Frontal cortex (tissue), 3 donors: ENCODE measurements at regions not wholly inside any gene's neighbourhood (a gene's known extent, or its start where the extent isn't known, plus 50 kb on each side); places are given as distances from the start of the nearest gene placed in this dataset.

Experiments used
- DNase-seq, 2 donors: peaks; one replicate each; pipeline ENCODE4 v3.0.0; 2012; ENCODE audit warnings: low spot score in 2 of 2
- FAIRE-seq: peaks from 2 replicates; lab custom pipeline; 2012; peaks lifted over from hg19 to GRCh38; lab: Jason Lieb, UNC
- donor health status: control.
- donor health status: control.
- donor health status: control.

DNA sequence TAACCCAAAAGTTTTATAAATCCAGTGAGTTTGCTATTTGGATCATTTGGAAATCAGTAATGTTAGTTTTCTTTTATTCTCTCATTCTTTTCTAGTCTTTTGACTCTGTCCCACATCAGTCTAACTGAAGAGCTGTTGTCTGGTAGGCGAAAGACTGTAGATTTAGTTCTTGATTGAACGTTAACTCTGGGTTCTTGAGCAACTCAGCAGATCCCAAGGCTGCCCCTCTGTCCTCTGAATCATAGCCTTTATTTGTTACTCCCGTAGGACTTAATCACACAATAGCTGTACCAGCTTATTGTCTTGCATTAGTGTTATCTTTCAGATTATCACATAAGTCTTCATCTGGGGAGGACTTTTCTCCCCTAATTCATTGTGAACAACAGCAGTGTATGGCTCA lies 119.3 kb upstream of the TOM1L1 start:
- no peak for DNase-seq
- FAIRE-seq: no peak

DNA sequence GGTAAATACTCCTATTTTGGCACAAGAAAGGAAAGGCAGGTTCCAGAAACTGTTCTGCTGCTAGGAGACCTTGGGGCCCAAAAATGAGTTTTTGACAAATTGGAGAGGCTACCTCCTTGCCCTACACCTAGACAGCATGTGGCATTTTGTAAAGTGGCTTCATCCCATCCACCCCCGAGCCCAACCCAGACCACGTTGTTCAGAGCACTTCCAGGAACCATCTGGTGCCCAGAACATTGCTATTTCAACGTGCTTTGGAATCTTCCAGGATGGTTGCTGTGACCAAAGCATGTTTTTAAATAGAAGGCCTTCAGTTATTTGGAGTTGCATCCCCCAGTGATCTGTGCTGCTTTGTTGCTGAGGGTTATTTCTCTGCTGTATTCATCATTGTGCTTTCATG lies 116.3 kb upstream of the TOM1L1 start:
- DNase-seq (no peak), FAIRE-seq (no peak)

DNA sequence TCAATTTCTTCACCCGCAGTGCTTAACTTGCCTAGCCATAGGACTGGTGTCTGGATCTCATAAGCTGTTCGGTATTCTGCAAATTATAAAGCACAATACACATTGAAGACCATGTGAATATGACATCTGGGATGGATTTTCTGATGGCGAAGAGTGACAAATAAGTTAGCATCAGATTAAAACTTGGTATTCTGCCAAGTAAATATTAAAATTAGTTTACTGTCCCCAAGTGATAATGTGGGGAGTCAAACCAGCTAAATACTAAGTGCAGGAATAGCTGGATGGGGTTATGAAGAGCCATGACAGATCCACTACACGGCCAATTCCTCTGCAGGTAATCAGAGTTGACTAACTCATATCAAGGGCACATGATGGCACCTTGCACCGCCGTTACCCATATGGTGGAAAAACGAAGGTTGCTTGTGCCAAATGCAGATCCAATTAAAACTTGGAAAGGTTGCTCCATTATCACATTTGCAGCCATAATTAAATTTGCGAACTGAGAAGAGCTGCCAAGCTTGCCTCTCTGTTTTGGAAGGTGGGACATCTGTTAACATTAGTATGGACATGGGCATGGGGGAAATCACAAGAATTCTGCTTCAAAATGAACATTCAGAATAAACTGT lies 114.9 kb upstream of the TOM1L1 start:
- DNase-seq (no peak), FAIRE-seq (no peak)

DNA sequence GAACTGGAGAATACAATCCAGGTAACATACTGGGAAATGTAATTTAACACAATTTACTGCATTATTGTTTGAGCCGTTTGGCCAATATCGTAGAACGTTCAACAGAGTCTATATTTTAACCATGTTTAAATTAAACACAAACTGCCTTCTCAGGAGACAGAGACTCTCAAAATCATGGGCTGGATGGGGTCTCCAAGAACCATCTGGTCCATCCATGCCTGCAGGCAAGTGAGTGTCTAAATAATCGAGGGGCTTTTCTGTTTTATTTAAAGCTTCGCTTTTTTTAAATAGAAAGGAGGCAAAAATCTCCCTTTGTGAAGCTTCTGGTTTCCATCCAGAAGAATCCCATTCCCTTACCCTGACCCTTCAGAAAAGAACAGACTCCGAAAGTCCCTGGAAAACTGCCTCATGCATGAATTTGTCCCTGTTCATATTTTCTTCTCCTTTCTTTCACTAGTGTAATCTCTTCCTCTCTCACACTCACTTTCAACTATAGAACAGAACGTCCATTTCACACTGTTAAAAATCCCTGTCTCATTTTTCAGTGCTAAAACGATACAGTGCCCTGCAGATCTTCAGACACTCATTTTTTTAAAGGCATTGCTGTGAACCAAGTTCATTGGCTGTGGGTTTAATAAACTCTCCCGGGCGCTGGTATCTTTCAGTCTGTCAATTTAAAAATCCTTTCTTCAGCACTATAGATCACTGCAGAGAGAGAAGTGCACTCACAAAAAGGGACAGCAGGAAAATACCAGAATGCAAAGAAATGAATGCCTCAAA lies 111.4 kb upstream of the TOM1L1 start:
- no peak for DNase-seq
- no peak for FAIRE-seq

DNA sequence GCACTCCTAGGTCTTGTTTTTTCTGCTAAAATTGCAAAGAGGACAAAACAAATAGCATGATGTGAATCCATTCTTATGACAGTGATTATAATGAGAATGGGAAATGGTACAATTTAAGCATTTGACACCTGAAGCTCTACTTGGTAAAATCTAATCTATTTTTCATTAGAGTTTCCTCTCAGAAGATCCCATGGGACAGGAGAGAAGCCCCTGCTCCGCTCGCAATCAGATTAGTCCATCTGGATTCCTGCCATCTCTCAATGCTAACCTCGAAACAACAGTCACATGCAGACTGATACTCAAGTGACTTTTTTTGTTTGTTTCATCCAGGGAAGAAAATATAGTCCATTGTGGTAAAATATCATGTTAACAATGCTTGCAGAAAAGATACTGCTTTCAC lies 107.4 kb upstream of the TOM1L1 start:
- FAIRE-seq (no peak), DNase-seq (no peak)

DNA sequence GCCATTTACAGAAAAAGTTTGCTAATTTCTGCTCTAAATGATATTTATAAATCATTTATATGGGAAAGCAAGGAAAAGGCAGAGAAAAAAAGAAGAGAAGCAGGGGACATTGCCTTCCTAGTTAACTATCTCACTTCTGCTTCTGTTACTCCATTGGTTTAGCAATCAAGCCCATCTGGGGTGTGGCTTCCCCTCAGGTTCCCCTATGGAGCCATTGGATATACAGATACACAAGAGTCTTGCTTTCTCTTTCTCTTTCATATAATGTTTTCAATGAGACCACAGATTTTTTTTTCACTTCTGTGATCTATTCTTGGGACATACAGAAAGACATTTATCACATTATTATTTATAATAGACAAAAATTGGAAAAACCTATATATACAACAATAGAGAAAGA lies 105.6 kb upstream of the TOM1L1 start:
- FAIRE-seq (no peak), DNase-seq (no peak)

DNA sequence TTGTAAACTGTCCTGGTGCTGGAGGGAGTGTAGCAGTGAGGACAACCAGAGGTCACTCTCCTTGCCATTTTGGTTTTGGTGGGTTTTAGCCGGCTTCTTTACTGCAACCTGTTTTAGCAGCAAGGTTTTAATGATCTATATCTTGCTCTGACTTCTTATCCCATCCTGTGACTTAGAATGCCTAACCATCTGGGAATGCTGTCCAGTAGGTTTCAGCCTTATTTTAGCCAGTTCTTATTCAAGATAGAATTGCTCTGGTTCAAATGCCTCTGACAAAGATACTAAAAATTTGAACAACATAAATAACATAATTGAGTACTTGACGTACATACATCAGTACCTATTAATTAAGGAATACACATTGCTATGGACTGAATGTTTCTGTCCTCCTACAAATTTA lies 93.3 kb upstream of the TOM1L1 start:
- DNase-seq (no peak), FAIRE-seq (no peak)

DNA sequence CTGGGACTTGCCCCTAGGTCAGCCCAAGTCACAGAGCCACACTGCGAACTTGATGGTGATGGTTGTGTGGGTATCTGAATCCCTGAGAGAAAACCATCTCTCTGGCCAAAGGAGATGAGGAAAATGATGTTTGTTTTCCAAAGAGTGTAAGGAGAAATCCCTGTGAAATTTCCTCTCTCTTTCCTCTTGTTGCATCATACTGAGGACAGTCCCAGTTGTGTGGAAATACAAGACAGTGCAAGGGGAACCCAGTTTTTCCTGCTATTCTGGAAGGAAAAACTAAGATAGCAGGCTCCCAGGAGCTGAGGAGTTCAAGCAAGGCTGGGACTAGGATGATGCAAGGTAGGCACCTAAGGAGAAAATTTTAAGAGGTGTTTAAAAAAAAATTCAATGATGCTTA lies 86.8 kb upstream of the TOM1L1 start:
- FAIRE-seq (no peak), DNase-seq (no peak)

DNA sequence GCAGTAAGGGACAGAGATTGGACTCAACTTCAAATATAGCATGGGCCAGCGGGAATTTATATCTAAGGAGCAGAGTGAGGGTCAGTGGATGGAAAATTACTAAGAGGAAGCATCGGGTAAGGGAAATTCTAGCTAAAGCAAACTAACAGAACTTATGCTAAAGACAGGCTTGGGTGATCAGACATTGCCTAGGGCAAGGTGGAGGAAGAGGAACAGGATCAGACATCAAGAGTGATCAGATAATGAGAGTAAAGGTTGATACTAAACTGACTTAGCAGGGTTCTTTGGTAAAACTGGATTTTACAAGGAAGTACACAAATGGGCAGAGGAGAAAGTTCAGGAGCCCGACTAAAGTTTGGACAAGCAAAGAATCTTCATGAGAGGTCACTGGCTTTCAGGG lies 86.3 kb upstream of the TOM1L1 start:
- FAIRE-seq (no peak), DNase-seq (no peak)

DNA sequence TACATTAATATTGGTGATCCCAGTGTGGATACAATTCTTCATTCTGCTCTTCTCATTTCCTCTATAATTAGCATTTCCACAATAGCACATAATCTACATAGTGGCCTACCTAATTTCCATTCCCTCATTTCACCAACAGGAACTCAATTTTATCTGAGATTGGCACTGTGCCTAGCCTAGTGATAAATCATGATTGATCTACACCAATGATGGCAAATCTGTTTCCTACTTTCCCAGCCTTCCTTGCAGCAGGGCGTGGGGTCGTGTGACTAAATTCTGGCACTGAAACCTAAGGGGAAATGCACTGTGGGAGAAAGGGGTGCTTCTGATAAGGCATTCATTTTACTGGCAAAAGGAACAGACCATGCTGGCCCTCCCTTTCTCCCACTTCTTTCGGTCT lies 66.6 kb upstream of the TOM1L1 start:
- no peak for DNase-seq
- no peak for FAIRE-seq

DNA sequence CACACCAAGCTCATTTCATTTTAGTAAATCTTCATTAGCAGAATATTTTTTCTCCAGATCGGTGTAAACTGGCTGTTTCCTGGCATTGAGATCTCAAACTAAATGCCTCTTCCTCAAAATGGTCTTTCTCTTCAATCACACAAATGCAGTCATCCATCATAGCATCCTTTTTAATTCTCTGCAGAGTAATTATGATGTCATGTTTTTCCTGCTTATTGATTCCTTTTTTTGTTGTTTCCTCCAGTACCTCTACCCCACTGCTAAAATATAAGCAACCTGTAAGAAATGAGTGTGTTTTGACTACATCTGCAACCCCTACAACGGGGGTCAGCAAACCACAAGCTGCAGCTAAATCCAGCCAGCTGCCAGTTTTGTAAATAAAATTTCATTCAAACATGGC lies 65.6 kb upstream of the TOM1L1 start:
- no peak for DNase-seq
- no peak for FAIRE-seq

DNA sequence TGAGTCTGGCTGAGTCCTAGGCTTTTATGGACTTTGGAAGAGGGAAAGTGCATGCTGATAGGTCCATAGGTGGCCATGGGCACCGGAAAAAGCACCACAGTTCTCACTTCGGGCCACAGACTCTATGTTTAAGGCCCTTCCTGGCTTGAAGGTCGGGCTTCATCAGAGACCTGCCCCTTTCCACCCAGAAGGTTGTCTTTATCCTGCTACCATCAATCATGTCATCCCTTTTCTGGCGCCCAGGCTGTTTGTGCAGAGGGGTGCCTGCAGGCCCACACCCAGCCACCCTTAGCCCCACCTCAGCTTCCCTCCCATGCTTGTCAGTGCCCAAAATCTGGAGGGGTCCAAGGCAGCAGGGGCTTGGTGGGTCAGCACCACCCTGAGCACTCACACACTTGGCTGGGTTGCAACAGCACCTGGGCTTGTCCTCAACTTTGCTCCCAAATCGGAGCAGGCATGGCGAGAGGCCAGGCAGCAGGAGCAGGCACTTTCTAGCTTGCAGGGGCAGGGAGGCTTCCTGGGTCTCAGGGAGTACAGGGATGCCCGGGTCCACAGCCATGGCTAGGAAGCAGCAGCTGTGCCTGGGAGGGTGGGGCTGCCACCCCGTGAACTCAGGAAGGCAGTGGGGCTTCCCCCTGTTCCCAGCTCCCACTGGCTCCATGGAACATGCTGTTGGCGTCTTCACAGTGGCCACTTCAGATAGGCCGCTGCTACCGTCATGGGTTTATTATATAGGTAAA lies 63.8 kb upstream of the TOM1L1 start:
- no peak for DNase-seq
- FAIRE-seq: no peak

DNA sequence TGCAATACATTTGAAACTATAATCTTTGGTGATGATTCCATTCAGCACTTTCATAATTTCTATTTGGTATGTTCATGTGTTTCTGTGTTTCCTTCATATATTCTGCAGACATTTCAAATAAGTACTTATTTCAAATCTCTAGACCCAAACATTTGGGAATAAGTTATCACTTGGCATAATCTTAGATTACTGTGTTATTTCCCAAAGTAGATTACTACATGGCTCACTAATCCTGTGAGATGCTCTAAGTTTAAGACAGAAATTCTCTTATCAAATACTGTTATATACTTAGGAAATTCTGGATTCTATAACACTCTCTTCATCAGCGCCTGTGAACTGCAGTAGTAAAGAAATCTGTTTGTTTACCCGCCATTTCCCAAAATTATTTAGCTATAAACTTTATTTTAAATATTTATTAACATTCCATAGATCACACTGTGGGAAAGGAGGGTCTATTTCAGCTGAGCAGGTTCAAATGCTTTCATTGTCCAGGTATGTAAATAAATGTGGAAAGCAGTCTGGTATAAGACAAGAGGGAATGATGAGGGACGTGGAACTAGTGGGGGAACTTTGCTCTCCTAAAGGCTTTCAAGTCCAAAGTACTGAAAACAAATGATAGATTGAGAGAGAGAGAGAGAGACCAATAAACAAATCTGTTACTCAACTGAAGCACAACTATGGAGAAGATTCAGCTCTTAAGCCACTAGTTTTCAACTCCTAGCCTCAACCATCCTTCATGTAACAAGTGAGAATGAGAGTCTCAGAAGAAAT lies 61.8 kb upstream of the TOM1L1 start:
- no peak for FAIRE-seq
- DNase-seq: no peak

DNA sequence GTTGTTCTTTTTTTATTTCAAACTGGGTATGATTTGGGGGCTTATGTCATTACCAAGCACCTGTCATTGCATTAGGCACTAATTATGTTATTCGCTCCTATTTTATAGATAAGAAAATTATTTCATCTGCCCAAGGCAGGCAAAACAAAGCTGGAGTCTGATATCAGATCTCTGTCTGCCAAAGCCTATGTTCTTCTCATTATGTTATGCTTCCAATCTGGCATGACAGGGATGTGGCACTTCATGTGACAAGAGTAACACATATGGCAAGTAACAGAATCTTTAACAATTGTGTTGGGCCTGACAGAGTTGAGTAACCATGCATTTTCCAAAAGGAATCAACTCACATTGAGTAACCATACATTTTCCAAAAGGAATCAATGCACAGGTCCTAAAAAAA lies 61.2 kb upstream of the TOM1L1 start:
- FAIRE-seq (no peak), DNase-seq (no peak)

DNA sequence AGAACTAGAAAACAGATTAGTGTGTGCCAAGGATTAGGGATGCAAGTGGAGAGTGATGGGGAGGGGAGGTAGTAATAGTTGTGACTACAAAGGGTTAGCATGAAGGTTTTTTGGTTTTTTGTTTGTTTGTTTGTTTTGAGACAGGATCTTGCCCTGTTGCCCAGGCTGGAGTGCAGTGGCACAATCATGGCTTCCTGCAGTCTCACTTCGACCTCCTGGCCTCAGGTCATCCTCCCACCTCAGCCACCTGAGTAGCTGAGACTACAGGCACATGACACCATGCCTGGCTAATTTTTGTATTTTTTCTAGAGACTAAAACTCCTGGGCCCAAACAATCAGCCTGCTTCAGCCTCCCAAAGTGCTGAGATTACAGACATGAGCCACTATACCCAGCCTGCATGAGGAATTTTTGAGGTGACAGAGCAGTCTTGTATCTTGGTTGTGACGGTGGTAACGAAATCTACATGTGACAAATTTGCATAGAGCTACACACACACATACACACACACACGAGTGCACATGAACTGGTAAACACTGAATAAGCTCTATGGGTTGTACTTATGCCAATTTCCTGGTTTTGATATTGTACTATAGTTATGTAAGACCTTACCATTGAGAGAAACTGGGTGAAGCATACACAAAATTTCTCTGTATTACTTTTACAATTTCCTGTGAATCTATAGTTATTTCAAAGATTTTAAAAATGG lies 59.6 kb upstream of the TOM1L1 start:
- DNase-seq (no peak), FAIRE-seq (no peak)

DNA sequence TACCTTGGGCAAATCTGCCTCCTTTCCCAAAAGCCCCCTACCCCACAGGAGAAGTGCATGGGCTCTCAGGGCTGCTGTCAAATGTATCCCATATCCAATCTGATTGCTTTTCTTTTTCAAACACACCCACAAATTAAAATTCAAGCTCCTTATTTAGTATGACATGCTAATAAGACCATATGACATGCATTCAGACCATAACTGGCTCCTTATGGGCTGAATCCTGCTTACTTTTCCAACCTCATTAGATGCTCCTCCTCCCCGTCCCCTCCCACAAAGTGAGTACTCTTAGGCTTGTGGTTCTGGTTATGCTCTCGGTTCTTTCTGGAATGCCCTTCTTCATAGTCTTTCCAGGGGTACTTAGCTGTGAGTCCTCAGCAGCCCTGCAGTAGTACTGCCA lies 59.0 kb upstream of the TOM1L1 start:
- no peak for FAIRE-seq

DNA sequence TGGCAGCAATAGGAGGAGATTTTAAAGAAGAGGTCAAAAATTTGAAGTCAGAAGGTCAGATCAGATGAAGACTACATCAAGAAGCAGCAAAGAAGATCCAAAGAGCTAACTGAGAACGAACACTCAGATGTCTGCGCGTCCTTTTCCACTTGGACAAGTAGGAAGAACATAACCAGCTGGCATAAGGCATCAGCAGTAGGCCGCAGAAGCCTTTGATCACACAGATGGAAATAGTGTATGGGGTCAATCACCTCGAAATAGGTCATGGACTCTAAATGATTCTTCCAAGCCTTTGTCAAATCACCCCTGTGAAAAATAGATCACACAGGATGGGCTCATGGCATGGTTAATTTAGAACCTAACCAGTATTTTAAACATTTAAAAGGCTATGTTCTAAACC lies 56.4 kb upstream of the TOM1L1 start:
- FAIRE-seq (no peak), DNase-seq (no peak)

More for the DNA sequence above, 59.0 kb upstream of the TOM1L1 start:
- DNase-seq: no peak

DNA sequence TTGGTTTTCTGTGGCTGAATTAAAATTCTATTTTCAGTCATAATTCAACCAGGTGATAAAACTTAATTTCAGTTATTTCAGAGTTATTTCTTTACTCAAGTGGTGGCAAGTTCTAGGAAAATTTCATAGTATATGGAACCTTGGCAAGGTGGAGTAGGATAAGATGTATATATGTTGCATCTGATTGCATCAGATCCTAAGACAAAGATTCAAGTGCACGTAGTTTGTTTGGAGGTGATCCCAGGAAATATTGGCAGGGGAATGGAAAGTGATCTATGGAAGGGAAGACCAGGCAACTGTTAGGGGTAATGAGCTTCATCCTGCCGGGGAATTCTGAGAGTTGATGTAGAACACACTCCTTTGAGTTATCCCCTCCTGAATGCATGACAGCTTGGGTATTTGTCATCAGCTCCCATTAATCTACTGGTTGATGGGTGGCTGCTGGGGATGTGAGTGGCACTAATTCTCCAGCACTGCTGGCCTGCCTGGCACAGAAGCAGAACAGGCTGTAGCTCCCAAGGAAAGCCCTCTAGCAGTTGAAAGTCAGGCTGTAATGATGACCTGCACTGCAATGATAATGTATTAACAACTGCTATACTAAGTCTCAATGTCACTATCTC lies 52.2 kb upstream of the TOM1L1 start:
- FAIRE-seq: no peak
- no peak for DNase-seq

DNA sequence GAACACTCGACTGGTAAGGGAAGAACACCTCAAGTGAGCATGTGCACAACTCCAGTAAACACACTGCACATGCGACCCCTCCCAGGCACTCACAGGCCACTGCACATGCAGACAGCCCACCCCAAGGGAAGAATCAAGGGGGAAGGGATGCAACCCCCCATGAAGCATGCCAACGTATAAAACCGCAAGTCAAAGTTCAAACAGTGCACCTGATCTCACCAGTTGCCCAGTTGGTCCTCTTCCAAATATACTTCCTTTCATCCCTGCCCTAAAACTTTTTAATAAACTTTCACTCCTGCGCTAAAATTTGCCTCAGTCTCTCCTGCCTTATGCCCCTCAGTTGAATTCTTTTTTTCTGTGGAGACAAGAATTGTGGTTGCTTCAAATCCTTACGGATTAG lies 51.0 kb upstream of the TOM1L1 start:
- FAIRE-seq (no peak), DNase-seq (no peak)
